BLaER1 (cell line): ENCODE measurements at regions not wholly inside any gene's neighbourhood (a gene's known extent, or its start where the extent isn't known, plus 50 kb on each side); places are given as distances from the start of the nearest gene placed in this dataset.

Source experiments
- H3K27ac ChIP-seq: shearing (Covaris generic); formaldehyde crosslinking; 2 replicates; pipeline ENCODE4 v1.8.1; 2022
- H3K27me3 ChIP-seq: shearing (Covaris generic); formaldehyde crosslinking; 2 replicates; pipeline ENCODE4 v1.8.1; 2022
- H3K36me3 ChIP-seq: shearing (Covaris generic); formaldehyde crosslinking; 2 replicates; pipeline ENCODE4 v1.8.1; 2022
- H3K4me1 ChIP-seq: shearing (Covaris generic); formaldehyde crosslinking; 2 replicates; pipeline ENCODE4 v1.8.1; 2022
- H3K4me2 ChIP-seq: shearing (Covaris generic); formaldehyde crosslinking; 2 replicates; pipeline ENCODE4 v1.8.1; 2022
- H3K4me3 ChIP-seq: shearing (Covaris generic); formaldehyde crosslinking; 2 replicates; pipeline ENCODE4 v1.8.1; 2022
- H3K9ac ChIP-seq: shearing (Covaris generic); formaldehyde crosslinking; 2 replicates; pipeline ENCODE4 v1.8.1; 2022
- H3K9me3 ChIP-seq: shearing (Covaris generic); formaldehyde crosslinking; 2 replicates; pipeline ENCODE4 v1.8.1; 2022
- H4K20me1 ChIP-seq: shearing (Covaris generic); formaldehyde crosslinking; 2 replicates; pipeline ENCODE4 v1.8.1; 2022
- Cebpa-rat ChIP-seq: shearing (Covaris generic); IDR thresholded peaks from 2 replicates; pipeline ENCODE4 v1.8.1; 2022

DNA sequence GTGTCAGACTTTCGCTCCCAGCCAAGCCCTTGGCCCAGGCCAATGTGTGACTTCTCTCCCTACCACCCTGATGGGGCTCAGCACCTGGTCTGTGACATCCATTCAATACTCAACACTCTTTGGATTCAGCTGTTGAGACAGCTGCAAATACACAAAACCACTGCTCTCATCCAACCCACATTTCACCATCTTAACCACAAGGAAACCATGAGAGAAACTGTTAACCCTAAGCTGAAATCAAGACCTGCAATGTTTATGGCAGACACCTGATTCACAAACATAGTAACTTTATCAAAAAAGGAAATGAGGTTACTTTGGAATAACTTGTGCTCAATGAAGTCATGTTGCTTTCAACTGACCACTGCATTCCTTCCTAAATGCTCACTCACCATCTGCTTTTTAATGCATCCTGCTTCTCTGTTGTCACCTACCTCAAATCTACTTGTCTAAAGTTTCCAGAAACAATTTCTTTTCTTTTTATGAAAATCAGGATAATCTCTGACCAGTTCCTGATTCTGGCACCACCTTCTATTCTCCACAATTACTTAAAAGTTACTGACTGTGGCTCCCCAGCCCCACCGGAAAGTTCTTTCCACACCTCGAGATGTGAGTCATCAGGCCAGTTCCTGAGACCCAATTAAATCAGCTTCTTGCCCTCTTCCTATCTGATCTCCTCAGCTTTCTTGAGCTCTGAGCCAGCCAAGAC is 88.2 kb downstream of the NOG start:
- TF ChIP-seq Cebpa-rat = peak; percentile 49; the same call in 1 of the 2 replicates
- Histone ChIP-seq H3K9me3 (peaks cover 19% of the 10 kb centered on the region), H4K20me1 (no peaks in the 10 kb centered on the region), H3K4me2 (peak overlapping the region; percentile 87), H3K27me3 (no peaks in the 10 kb centered on the region), H3K4me3 (no peak overlapping the region), H3K4me1 (peaks cover 89% of the 10 kb centered on the region), H3K36me3 (no peaks in the 10 kb centered on the region), H3K9ac (peak overlapping the region; percentile 52; the same call in 1 of the 2 replicates), H3K27ac (peak overlapping the region; percentile 89)

DNA sequence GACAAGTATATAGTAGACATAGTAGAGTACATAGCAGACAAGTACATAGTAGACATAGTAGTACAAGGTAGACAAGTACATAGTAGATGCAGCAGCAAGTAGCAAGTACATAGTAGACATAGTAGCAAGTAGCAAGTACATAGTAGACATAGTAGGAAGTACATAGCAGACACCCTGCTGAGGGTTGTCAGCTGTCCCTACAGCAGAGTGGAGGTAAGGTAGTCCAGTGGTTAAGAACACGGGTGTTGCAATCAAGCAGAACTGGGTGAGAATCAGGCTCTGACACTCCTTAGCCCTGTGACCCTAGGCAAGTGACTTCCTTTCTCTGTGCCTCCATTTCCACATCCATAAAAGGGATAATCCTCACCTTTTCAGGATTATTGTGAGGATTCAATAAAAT is 94.7 kb downstream of the NOG start:
- Histone ChIP-seq H3K9ac (no peak overlapping the region), H3K27me3 (no peaks in the 10 kb centered on the region), H3K4me1 (peaks cover 43% of the 10 kb centered on the region), H3K27ac (no peak overlapping the region), H3K4me3 (no peak overlapping the region), H3K4me2 (no peak overlapping the region), H3K36me3 (no peaks in the 10 kb centered on the region), H3K9me3 (peaks cover 28% of the 10 kb centered on the region), H4K20me1 (no peaks in the 10 kb centered on the region)
- TF ChIP-seq Cebpa-rat = no peak

GRCh38 chr17:56690441-56691291 is 97.2 kb downstream of the NOG start:
- peaks cover 26% of the 10 kb centered on the region for H3K4me1 ChIP-seq
- H4K20me1 ChIP-seq = no peaks in the 10 kb centered on the region
- H3K36me3 ChIP-seq = no peaks in the 10 kb centered on the region
- no peaks in the 10 kb centered on the region for H3K27me3 ChIP-seq
- no peak overlapping the region for H3K9ac ChIP-seq
- peak overlapping the region; percentile 42 for H3K27ac ChIP-seq
- TF ChIP-seq Cebpa-rat = no peak
- no peak overlapping the region for H3K4me3 ChIP-seq
- peak overlapping the region; percentile 39 for H3K4me2 ChIP-seq
- H3K9me3 ChIP-seq = peaks cover 20% of the 10 kb centered on the region

DNA sequence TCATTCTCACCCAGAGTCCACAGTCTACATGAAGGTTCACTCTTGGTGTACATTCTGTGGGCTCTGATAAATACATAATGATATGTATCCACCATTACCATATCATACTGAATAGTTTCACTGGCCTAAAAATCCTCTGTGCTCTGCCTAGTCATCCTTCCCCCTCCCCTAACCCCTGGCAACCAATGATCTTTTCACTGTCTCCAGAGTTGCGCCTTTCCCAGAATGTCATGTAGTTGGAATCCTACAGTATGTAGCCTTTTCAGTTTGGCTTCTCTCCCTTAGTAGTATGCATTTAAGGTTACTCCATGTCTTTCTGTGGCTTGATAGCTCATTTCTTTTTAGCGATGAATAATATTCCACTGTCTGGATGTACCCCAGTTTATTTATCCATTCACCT is 101.3 kb downstream of the NOG start:
- peaks cover 17% of the 10 kb centered on the region for H3K4me1 ChIP-seq
- H3K4me2 ChIP-seq = no peak overlapping the region
- no peak for TF ChIP-seq Cebpa-rat
- no peaks in the 10 kb centered on the region for H3K9me3 ChIP-seq
- H3K27ac ChIP-seq = no peak overlapping the region
- no peak overlapping the region for H3K4me3 ChIP-seq
- no peak overlapping the region for H3K9ac ChIP-seq
- no peaks in the 10 kb centered on the region for H3K27me3 ChIP-seq
- H4K20me1 ChIP-seq = no peaks in the 10 kb centered on the region
- no peaks in the 10 kb centered on the region for H3K36me3 ChIP-seq

DNA sequence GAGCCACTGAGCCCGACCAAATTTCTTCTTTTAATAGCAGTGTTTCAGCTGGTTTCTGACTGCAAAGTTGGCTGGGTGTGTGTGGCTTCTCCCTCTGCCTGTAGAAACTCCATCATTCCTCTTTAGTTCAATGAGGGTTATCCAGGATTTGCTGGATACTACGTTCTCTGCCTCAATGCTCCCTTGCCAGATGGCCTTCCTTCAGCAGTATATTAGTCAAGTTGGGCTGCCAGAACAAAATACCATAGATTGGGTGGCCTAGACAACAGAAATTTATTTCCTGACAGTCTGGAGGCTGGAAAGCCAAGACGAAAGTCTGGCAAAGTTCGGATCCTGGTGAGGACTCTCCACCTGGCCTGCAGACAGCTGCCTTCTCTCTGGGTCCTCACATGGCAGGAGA is 103.7 kb downstream of the NOG start:
- no peaks in the 10 kb centered on the region for H3K36me3 ChIP-seq
- H4K20me1 ChIP-seq = no peaks in the 10 kb centered on the region
- no peak overlapping the region for H3K4me2 ChIP-seq
- no peak overlapping the region for H3K9ac ChIP-seq
- no peaks in the 10 kb centered on the region for H3K9me3 ChIP-seq
- no peak overlapping the region for H3K27ac ChIP-seq
- no peaks in the 10 kb centered on the region; the same call in 1 of the 2 replicates for H3K4me1 ChIP-seq
- TF ChIP-seq Cebpa-rat = no peak
- no peak overlapping the region for H3K4me3 ChIP-seq
- no peaks in the 10 kb centered on the region for H3K27me3 ChIP-seq

GRCh38 chr17:56699186-56699894 is 105.8 kb downstream of the NOG start:
- TF ChIP-seq Cebpa-rat = no peak
- Histone ChIP-seq H3K4me1 (no peaks in the 10 kb centered on the region; the same call in 1 of the 2 replicates), H3K9me3 (no peaks in the 10 kb centered on the region), H3K9ac (no peak overlapping the region), H4K20me1 (no peaks in the 10 kb centered on the region), H3K27ac (no peak overlapping the region), H3K4me3 (no peak overlapping the region), H3K36me3 (no peaks in the 10 kb centered on the region), H3K4me2 (no peak overlapping the region), H3K27me3 (no peaks in the 10 kb centered on the region)

DNA sequence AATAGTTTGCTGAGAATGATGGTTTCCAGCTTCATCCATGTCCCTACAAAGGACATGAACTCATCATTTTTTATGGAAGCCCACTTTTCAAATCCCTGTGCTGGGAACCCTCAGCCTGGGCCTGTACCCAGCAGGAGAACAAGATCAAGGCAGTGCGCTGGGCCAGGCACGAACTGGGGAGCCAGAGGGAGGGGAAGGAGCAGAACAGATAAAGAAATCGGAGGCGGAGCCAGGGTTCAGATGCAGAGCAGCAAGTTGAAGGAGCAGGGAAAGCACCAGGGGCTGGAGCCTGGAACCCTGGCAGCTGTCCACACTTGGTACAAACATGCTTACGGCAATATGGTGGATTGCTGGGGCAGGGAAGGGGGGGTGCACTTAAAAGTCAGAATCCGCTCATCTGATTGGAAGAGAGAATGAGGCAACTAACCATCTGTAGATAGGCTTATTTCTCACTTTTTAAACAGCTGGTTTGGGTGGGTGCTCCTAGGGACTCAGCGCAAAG is 107.5 kb downstream of the NOG start:
- Histone ChIP-seq H3K27ac (no peak overlapping the region), H3K36me3 (no peaks in the 10 kb centered on the region), H4K20me1 (no peaks in the 10 kb centered on the region), H3K4me2 (no peak overlapping the region), H3K4me1 (no peaks in the 10 kb centered on the region; the same call in 1 of the 2 replicates), H3K4me3 (no peak overlapping the region), H3K9ac (no peak overlapping the region), H3K27me3 (no peaks in the 10 kb centered on the region), H3K9me3 (no peaks in the 10 kb centered on the region)
- TF ChIP-seq Cebpa-rat = no peak

- H3K9ac ChIP-seq = no peak overlapping the region
- H3K4me1 ChIP-seq = no peaks in the 10 kb centered on the region
- H4K20me1 ChIP-seq = no peaks in the 10 kb centered on the region
- no peaks in the 10 kb centered on the region for H3K36me3 ChIP-seq
- peaks cover 11% of the 10 kb centered on the region for H3K9me3 ChIP-seq
- H3K27me3 ChIP-seq = no peaks in the 10 kb centered on the region
- TF ChIP-seq Cebpa-rat = no peak
- no peak overlapping the region for H3K4me3 ChIP-seq
- no peak overlapping the region for H3K27ac ChIP-seq
- H3K4me2 ChIP-seq = no peak overlapping the region
Observed at GRCh38 chr17:56707312-56708219, 114.1 kb downstream of the NOG start.

GRCh38 chr17:56708220-56708558 is 114.7 kb downstream of the NOG start:
- Histone ChIP-seq H3K27me3 (no peaks in the 10 kb centered on the region), H3K9me3 (peaks cover 17% of the 10 kb centered on the region), H3K4me1 (no peaks in the 10 kb centered on the region), H4K20me1 (no peaks in the 10 kb centered on the region), H3K36me3 (no peaks in the 10 kb centered on the region), H3K4me3 (no peak overlapping the region), H3K4me2 (no peak overlapping the region), H3K27ac (no peak overlapping the region), H3K9ac (no peak overlapping the region)
- TF ChIP-seq Cebpa-rat = no peak
